ENCODE measurements at regions not wholly inside any gene's neighbourhood (a gene's known extent, or its start where the extent isn't known, plus 50 kb on each side); places are given as distances from the start of the nearest gene placed in this dataset.
"Not testable (repeated sequence)": the region's sequence is repeated elsewhere in the genome, so short reads cannot be mapped to it uniquely, and the experiment has no call there.

DNA sequence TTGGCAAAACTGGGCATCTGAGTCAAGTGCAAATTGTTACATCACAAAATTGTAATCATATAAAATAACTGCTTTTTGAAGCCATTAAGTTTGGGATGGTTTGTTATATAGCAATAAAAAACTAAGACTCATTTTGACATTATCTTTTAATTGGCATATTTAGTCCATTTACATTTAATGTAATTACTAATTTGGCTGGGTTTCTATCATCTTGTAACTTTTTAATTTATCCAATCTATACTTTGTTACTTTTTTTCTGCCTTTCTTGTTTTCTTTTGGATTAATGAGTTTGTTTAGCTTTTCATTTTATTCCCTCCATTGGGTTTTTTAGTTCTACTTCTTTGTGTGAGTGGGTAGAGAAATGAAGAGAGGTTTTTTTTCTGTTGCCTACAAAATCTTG is 76.3 kb downstream of the DRAM2 start:
- DNase-seq (ENCODE audit: low read depth, low spot score) = no peak

DNA sequence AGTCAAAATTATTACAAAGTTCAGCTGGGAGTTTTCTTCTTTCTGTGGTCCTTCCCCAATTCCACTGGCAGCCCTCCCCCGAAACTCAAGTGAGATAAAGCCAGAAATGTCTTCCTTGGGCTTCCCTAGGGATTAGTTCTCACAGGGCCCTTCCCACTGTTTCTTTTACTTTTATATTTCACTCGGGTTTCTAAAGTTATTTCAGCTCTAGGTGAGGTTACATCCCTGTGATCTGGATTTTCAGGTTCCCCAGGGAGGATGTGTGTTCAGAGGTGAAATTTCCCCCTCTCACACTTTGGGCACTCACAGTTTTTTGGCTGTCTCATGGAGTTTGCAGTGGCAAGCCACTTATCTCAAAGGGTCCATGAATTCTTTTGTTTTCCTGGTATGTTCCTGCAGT is 77.3 kb downstream of the DRAM2 start:
- no peak for DNase-seq (ENCODE audit: low read depth, low spot score)

DNA sequence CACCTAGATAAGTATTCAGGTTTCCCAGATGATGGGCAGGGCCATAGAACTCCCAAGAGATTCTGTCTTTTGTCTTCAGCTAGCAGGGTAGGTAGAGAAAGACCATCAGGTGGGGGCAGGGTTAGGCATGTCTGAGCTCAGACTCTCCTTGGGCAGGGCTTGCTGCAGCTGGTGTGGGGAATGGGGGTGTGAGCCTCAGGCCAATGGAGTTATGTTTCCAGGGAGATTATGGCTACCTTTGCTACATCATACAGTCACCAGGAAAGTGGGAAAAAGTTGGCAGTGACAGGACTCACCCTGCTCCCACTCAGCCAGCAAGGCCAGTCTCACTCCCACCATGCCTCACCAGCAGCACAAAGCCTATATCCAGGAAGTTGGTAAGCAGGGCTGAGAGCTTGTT is 77.8 kb downstream of the DRAM2 start:
- no peak for DNase-seq (ENCODE audit: low read depth, low spot score)

DNA sequence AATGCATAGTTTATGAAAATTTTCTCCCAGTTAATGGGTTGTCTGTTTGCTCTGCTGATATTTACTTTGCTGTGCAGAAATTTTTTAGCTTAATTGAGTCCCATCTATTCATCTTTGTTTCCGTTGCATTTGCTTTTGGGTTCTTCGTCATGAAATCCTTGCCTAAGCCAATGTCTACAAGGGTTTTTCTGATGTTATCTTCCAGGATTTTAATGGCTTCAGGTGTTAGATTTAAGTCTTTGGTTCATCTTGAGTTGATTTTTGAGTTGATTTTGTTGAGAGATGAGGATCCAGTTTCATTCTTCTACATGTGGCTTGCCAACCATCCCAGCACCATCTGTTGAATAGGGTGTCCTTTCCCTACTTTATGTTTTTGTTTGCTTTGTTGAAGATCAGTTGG is 85.2 kb downstream of the DRAM2 start:
- no peak for DNase-seq (ENCODE audit: low read depth, low spot score)

DNA sequence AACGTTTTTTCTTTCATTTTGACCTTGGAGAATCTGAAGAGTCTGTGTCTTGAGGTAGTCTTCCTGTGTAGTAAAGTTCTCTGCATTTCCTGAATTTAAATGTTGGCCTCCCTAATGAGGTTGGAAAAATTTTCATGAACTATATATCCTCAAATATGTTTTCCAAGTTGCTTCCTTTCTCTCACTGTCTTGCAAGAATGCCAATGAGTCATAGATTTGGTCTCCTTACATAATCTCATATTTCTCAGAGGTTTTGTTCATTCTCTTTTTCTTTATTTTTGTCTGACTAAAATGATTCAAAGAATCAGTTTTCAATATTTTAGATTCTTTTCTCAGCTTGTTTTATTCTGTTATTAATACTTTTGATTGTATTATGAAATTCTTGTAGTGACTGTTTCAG is 87.6 kb downstream of the DRAM2 start:
- no peak for DNase-seq (ENCODE audit: low read depth, low spot score)

DNA sequence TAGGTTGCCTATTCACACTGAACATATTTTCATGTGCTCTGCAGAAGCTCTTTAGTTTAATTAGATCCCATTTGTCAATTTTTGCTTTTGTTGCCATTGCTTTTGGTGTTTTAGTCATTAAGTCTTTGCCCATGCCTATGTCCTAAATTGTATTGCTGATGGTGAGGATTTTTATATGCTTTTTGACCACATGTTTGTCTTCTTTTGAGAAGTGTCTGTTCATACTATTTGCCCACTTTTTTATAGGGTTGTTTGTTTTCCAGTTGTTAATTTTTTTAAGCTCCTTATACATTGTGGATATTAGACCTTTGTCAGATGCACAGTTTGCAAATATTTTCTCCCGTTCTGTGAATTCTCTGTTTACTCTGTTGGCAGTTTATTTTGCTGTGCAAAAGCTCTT is 84.5 kb upstream of the LRIF1 start:
- DNase-seq (ENCODE audit: low read depth, low spot score) = not testable (repeated sequence)

DNA sequence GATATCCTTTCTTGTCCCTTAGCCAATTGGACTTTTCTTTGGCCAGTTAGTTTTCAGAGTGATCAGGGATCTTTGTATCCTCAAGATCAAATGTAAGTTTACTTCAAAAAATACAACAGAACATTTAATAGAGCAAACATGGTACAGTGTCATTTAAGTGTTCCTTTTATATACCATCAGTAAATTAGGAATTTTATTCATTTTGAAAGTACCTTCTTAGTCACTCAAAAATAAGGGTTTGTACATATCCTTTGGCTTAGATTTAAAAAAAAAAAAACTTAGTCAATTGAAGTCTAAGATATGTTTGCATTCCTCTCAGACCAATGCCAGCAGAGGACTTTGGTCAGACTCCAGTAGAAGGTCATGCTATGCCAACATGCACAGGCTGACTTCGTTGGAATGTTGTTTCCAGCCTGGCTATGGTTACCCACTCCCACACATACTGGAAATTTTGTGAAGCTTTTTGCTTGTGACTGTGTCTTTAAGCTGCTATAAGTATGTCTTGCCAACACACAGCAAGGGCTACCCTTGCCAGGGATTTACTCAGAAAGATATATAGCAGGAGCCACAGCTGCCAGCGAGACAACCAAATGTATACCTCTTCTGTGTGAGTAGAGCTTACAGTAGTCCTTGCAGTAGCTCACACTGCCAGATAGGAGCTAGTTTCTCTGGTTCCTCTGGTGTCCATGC is 81.5 kb upstream of the LRIF1 start:
- DNase-seq (ENCODE audit: low read depth, low spot score) = no peak

DNA sequence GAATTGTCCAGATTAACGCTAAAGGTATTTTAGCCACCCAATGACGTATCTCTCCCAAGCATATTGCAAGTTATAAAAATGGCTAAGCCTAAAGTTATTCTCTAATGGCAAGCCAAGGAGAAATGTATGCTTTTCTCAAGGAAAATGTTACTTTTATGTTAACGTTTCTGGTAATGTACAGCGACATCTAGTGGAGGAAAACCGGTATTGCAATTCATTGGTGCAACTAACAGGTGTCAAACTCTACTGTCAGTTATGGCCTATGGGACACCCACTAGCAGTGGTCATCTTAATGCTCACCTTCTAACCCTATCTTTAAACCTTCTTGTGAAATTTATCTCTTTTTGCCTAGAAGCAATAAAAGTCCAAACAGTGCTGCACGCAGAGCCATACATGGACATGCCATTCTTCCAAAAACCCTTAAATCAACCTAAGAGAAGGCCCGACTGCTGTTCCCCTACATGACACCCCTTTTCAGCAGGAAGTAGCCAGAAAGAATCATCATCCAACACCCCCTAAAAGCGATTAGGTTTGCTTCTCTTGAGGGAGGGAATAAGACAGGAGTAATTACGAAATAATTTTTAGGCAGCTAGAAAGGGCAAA is 68.7 kb upstream of the LRIF1 start:
- no peak for DNase-seq (ENCODE audit: low read depth, low spot score)

DNA sequence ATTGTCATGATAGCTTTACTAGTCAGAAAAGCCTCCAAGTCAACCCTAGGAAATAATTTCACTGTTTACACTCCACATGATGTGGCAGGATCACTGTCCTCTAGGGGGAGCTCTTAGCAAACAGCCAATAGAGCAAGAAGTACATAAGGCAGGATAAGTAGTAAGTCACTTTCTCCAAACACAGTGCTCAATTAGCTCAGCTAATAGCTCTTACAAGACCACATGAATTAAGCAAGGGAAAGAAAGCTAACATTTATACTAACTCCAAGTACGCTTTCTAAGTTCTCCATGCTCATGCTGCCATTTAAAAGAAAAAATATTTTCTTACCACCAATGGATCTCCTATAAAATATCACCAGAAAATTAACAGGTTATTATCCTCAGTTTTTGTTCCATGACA is 66.9 kb upstream of the LRIF1 start:
- peak; percentile 10 for DNase-seq (ENCODE audit: low read depth, low spot score)

DNA sequence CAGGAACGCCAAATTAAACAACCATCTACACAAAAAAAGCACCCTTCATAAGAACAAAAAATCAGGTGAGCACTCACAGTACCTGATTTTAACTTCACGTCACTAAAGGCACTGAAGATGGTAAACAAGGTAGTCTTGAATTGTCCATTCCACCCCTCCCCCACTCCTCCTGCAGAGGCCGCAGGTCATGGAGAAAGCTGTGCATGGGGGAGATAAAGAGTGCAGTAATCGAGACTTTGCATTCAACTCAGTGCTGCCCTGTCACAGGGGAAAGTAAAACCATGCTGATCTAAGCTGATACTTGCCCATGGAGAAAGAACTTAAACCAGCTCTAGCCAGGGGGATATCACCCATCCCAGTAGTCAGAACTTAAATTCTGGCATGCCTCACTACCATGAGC is 61.4 kb upstream of the LRIF1 start:
- no peak for DNase-seq (ENCODE audit: low read depth, low spot score)

DNA sequence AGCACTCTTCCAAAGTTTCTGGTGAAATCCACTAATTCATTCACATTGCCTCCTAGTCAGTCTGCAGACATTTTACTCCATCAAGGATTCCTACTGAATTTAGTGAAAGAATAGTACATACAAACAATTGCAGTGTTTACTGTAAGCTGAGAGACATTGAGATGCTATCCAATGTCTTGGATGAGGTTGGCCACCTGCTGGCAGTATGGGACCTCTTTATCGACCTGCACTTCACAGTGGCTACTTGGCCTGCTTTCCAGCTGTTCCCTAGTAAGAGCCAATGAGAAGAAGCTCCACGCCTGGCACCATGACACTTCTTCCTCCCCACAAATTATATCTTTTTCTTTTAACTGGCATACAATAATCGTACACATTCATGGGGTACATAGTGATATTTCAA is 51.5 kb upstream of the LRIF1 start:
- DNase-seq (ENCODE audit: low read depth, low spot score) = no peak

All from pulmonary artery endothelial cell (primary cell).